ENCODE measurements at regions not wholly inside any gene's neighbourhood (a gene's known extent, or its start where the extent isn't known, plus 50 kb on each side); places are given as distances from the start of the nearest gene placed in this dataset.

DNA sequence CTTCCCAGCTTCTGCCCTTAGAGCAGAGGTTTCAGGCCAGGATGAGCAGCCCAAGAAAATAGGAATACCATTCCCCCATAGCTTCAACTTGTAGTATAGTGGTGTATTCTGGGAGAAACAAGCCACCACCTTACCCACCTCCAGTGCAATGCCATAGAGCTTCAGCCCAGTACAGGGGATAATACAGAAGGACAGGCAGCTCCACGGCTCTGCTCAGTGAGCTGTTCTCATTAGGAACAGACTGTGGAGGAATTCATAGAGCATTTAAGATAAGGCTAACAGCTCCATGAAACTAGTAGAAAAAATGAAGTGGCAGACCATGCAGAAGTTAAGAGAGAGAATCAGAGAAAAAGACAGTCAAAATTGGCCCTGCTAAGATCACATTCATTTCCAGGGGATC, 294.7 kb upstream of the POGK start:
- Histone ChIP-seq H3K36me3 (ENCODE audit: control insufficient read depth in 1 of 2, insufficient read depth in 2 of 2, low read length in 2 of 2) (no peaks in the 10 kb centered on the region), H3K27ac (ENCODE audit: low read depth, low read length) (no peak overlapping the region), H4K20me1 (ENCODE audit: insufficient read depth) (no peaks in the 10 kb centered on the region; the same call in 1 of the 2 replicates), H3K9me3 (ENCODE audit: control insufficient read depth in 1 of 2, insufficient read depth in 1 of 2, low read depth in 1 of 2, low read length in 2 of 2) (no peaks in the 10 kb centered on the region), H3K27me3 (ENCODE audit: insufficient read depth, low read length) (no peaks in the 10 kb centered on the region), H2AFZ (ENCODE audit: low read depth, low read length, poor library complexity, severe bottlenecking) (no peak overlapping the region), H3K4me3 (replicated peaks in 1 of 2; ENCODE audit: low read depth in 1 of 2, low read length in 2 of 2) (no peak overlapping the region), H3K9me2 (ENCODE audit: insufficient read depth) (no peaks in the 10 kb centered on the region), H3K4me2 (ENCODE audit: low read length) (no peak overlapping the region), H3K79me2 (ENCODE audit: insufficient read depth, low read length) (no peaks in the 10 kb centered on the region), H3K4me1 (ENCODE audit: control insufficient read depth in 1 of 2, insufficient read depth in 2 of 2, low read length in 2 of 2) (no peaks in the 10 kb centered on the region), H3K9ac (ENCODE audit: low read length) (no peak overlapping the region)
- ChIA-PET RAD21 (ENCODE audit: low non-redundant PET in 1 of 2, low total read pairs in 2 of 2, uncharacterized antibody in 2 of 2, unreplicated experiment in 2 of 2) (no interaction called here), POLR2A (no interaction called here), CTCF (no interaction called here)
- TF ChIP-seq SP1 (IDR thresholded peaks at IDR 0.05; ENCODE audit: low read depth) (no peak), ATF3 (IDR thresholded peaks at IDR 0.05) (no peak), YY1 (IDR thresholded peaks at IDR 0.05; ENCODE audit: extremely low read depth, insufficient replicate concordance, low read depth, low read length) (no peak), MAX (IDR thresholded peaks at IDR 0.05) (no peak), CEBPB (IDR thresholded peaks at IDR 0.05; ENCODE audit: low read depth) (no peak), POLR2A (IDR thresholded peaks at IDR 0.05; ENCODE audit: borderline replicate concordance, extremely low read depth, insufficient read depth, insufficient read length) (no peak), POLR2AphosphoS5 (IDR thresholded peaks at IDR 0.05; ENCODE audit: low read depth, low read length) (no peak), TCF7L2 (IDR thresholded peaks at IDR 0.05; ENCODE audit: borderline replicate concordance, extremely low read depth, insufficient read depth, insufficient read length) (no peak), EZH2 (IDR thresholded peaks at IDR 0.05) (no peak), CBX3 (IDR thresholded peaks at IDR 0.05; ENCODE audit: low read depth) (no peak), EZH2phosphoT487 (IDR thresholded peaks at IDR 0.05; ENCODE audit: borderline replicate concordance) (no peak), ZBTB33 (IDR thresholded peaks at IDR 0.05; ENCODE audit: extremely low read depth, insufficient replicate concordance, low read length) (no peak)
- TF ChIP-seq, protein P1, sequence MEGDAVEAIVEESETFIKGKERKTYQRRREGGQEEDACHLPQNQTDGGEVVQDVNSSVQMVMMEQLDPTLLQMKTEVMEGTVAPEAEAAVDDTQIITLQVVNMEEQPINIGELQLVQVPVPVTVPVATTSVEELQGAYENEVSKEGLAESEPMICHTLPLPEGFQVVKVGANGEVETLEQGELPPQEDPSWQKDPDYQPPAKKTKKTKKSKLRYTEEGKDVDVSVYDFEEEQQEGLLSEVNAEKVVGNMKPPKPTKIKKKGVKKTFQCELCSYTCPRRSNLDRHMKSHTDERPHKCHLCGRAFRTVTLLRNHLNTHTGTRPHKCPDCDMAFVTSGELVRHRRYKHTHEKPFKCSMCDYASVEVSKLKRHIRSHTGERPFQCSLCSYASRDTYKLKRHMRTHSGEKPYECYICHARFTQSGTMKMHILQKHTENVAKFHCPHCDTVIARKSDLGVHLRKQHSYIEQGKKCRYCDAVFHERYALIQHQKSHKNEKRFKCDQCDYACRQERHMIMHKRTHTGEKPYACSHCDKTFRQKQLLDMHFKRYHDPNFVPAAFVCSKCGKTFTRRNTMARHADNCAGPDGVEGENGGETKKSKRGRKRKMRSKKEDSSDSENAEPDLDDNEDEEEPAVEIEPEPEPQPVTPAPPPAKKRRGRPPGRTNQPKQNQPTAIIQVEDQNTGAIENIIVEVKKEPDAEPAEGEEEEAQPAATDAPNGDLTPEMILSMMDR (IDR thresholded peaks at IDR 0.05 in 2 of 3, conservative IDR thresholded peaks at IDR 0.05 in 1 of 3; ENCODE audit: borderline replicate concordance in 1 of 3, insufficient read depth in 1 of 3, low read depth in 2 of 3, low read length in 2 of 3) = no peak
- TF ChIP-seq, protein P2, sequence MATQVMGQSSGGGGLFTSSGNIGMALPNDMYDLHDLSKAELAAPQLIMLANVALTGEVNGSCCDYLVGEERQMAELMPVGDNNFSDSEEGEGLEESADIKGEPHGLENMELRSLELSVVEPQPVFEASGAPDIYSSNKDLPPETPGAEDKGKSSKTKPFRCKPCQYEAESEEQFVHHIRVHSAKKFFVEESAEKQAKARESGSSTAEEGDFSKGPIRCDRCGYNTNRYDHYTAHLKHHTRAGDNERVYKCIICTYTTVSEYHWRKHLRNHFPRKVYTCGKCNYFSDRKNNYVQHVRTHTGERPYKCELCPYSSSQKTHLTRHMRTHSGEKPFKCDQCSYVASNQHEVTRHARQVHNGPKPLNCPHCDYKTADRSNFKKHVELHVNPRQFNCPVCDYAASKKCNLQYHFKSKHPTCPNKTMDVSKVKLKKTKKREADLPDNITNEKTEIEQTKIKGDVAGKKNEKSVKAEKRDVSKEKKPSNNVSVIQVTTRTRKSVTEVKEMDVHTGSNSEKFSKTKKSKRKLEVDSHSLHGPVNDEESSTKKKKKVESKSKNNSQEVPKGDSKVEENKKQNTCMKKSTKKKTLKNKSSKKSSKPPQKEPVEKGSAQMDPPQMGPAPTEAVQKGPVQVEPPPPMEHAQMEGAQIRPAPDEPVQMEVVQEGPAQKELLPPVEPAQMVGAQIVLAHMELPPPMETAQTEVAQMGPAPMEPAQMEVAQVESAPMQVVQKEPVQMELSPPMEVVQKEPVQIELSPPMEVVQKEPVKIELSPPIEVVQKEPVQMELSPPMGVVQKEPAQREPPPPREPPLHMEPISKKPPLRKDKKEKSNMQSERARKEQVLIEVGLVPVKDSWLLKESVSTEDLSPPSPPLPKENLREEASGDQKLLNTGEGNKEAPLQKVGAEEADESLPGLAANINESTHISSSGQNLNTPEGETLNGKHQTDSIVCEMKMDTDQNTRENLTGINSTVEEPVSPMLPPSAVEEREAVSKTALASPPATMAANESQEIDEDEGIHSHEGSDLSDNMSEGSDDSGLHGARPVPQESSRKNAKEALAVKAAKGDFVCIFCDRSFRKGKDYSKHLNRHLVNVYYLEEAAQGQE (IDR thresholded peaks at IDR 0.05; ENCODE audit: low read depth) = no peak
- ATAC-seq (no peak), DNase-seq (ENCODE audit: low read depth, low spot score) (no peak)
- intact Hi-C loops (cut with micrococcal nuclease) = no loop called here
- no TSS peak for BruUV-seq (replicated peaks)
